ENCODE measurements at regions not wholly inside any gene's neighbourhood (a gene's known extent, or its start where the extent isn't known, plus 50 kb on each side); places are given as distances from the start of the nearest gene placed in this dataset.

- intact Hi-C loops (cut with DNase I): no loop called here
These were observed 54.3 kb upstream of the SEMA3A start for GRCh38 chr7:84248843-84249242.

GRCh38 chr7:84248267-84248666, 53.7 kb upstream of the SEMA3A start:
- intact Hi-C loops (cut with DNase I): no loop called here
- no peak for DNase-seq

More at GRCh38 chr7:84248843-84249242, 54.3 kb upstream of the SEMA3A start:
- DNase-seq: no peak

DNA sequence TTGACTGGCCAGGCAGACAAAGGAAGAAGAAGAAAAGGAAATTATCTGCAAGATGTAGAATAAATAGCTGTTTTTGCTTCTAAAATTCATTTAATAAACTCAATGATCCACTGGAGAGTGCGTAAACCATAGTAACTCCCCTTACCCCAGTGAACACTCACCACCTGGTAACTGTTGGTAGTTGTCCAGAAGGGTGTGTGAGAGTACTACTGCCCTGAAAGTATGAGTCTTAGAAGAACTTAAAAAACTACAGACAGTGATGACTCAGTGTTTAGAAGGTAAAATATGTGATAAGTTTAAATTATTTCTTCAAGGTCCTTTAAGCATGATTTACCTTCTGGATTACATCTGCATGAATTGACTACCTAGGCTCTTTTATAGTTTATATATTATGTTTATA, 53.0 kb upstream of the SEMA3A start:
- no peak for DNase-seq
- intact Hi-C loops (cut with DNase I): no loop called here

DNA sequence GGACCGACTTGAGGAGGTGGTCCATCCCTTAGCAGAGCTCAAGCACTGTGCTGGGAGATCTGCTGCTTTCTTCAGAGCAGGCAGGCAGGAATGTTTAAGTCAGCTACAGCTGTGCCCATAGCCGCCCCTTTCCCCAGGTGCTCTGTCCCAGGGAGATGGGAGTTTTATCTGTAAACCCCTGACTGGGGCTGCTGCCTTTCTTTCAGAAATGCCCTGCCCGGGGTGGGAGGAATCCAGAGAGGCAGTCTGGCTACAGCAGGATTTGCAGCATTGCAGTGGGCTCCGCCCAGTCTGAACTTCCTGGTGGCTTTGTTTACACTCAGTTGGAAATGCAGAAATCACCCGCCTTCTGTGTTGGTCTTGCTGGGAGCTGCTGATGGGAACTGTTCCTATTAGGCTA, 51.2 kb upstream of the SEMA3A start:
- no peak for DNase-seq
- intact Hi-C loops (cut with DNase I): no loop called here
